Uterus (tissue), 3 donors: ENCODE measurements at regions not wholly inside any gene's neighbourhood (a gene's known extent, or its start where the extent isn't known, plus 50 kb on each side); places are given as distances from the start of the nearest gene placed in this dataset.
"Not testable (repeated sequence)": the region's sequence is repeated elsewhere in the genome, so short reads cannot be mapped to it uniquely, and the experiment has no call there.

Experiments used
- DNase-seq, 2 donors: peaks; one replicate each; pipeline ENCODE4 v3.0.0-alpha.2; 2019 to 2020
- H3K27ac ChIP-seq, 2 donors: fragments of 200-600 bp; sonication (generic); 1 replicate in 1 of 2; 2 replicates in 1 of 2; pipeline ENCODE4 v1.5.1; 2016 to 2018
- H3K27me3 ChIP-seq, 2 donors: fragments of 200-600 bp; sonication (generic); one replicate each; pipeline ENCODE4 v1.5.1; 2018 to 2019; ENCODE audit warnings: control low read depth in 1 of 2
- H3K36me3 ChIP-seq, 2 donors: fragments of 200-600 bp; sonication (generic); one replicate each; pipeline ENCODE4 v1.5.1; 2019; ENCODE audit warnings: control low read depth in 1 of 2
- H3K4me1 ChIP-seq, 2 donors: fragments of 200-600 bp; sonication (generic); one replicate each; pipeline ENCODE4 v1.5.1; 2018 to 2019; ENCODE audit warnings: control low read depth in 1 of 2
- H3K4me3 ChIP-seq, 2 donors: fragments of 200-600 bp; sonication (generic); 1 replicate in 1 of 2; 2 replicates in 1 of 2; pipeline ENCODE4 v1.5.1; 2018 to 2019; ENCODE audit warnings: mild to moderate bottlenecking in 1 of 2
- H3K9me3 ChIP-seq, 2 donors: fragments of 200-600 bp; sonication (generic); one replicate each; pipeline ENCODE4 v1.5.1; 2019; ENCODE audit warnings: control low read depth in 1 of 2
- CTCF ChIP-seq, 4 experiments: fragments of 200-600 bp in 2 of 4; fragments of 450-650 bp in 2 of 4; sonication (generic) in 2 of 4; IDR thresholded peaks; one replicate each; pipeline ENCODE4 v1.5.1; 2016 to 2019; ENCODE audit warnings: antibody characterized with exemption in 4 of 4, mild to moderate bottlenecking in 2 of 4, moderate library complexity in 1 of 4
- POLR2A ChIP-seq, 2 donors: fragments of 450-650 bp; IDR thresholded peaks; one replicate each; pipeline ENCODE4 v1.6.1; 2016; ENCODE audit warnings: antibody characterized with exemption in 2 of 2, mild to moderate bottlenecking in 1 of 2, moderate library complexity in 1 of 2
- intact Hi-C: fragments of 100-400 bp; cut with DNase I; formaldehyde crosslinking; loops from one replicate; pipeline ENCODE4 v1.15.1; 2023; ENCODE audit warnings: low total_unique reads
- donor health status: DM: yes; HTN: yes; CAD: no.

- Histone ChIP-seq H3K9me3 (no peaks in the 10 kb centered on the region), H3K4me1 (no peaks in the 10 kb centered on the region), H3K4me3 (no peak overlapping the region), H3K36me3 (no peaks in the 10 kb centered on the region), H3K27ac (no peak overlapping the region), H3K27me3 (no peaks in the 10 kb centered on the region)
- intact Hi-C loops, result no loop called here
- DNase-seq, result no peak
- no peak for TF ChIP-seq POLR2A (IDR thresholded peaks at IDR 0.05)
- no peak for TF ChIP-seq CTCF (IDR thresholded peaks at IDR 0.05)
These were observed 240.5 kb upstream of the KRR1 start for GRCh38 chr12:75751769-75752471.

GRCh38 chr12:75750716-75751306, 239.4 kb upstream of the KRR1 start:
- DNase-seq, result no peak
- no peaks in the 10 kb centered on the region for H3K36me3 ChIP-seq
- no peaks in the 10 kb centered on the region for H3K9me3 ChIP-seq
- no peak overlapping the region for H3K4me3 ChIP-seq
- intact Hi-C loops, result no loop called here
- no peak overlapping the region for H3K27ac ChIP-seq
- H3K4me1 ChIP-seq, result no peaks in the 10 kb centered on the region
- TF ChIP-seq CTCF (IDR thresholded peaks at IDR 0.05) (no peak), POLR2A (IDR thresholded peaks at IDR 0.05) (no peak)
- H3K27me3 ChIP-seq, result no peaks in the 10 kb centered on the region

GRCh38 chr12:75748990-75749389, 237.6 kb upstream of the KRR1 start:
- H3K9me3 ChIP-seq, H3K27me3 ChIP-seq, DNase-seq, H3K36me3 ChIP-seq, H3K4me1 ChIP-seq, H3K4me3 ChIP-seq, intact Hi-C loops, H3K27ac ChIP-seq: not testable (repeated sequence)

GRCh38 chr12:75748136-75748535, 236.7 kb upstream of the KRR1 start:
- DNase-seq, result no peak
- no peaks in the 10 kb centered on the region for H3K36me3 ChIP-seq
- H3K4me1 ChIP-seq, result no peaks in the 10 kb centered on the region
- intact Hi-C loops, result no loop called here
- H3K27me3 ChIP-seq, result no peaks in the 10 kb centered on the region
- H3K9me3 ChIP-seq, result no peaks in the 10 kb centered on the region
- H3K27ac ChIP-seq, result no peak overlapping the region
- TF ChIP-seq CTCF (IDR thresholded peaks at IDR 0.05), result no peak
- no peak for TF ChIP-seq POLR2A (IDR thresholded peaks at IDR 0.05)
- H3K4me3 ChIP-seq, result no peak overlapping the region

GRCh38 chr12:75747572-75748021, 236.2 kb upstream of the KRR1 start:
- H3K4me1 ChIP-seq, result no peaks in the 10 kb centered on the region
- no peaks in the 10 kb centered on the region for H3K27me3 ChIP-seq
- no peak overlapping the region for H3K27ac ChIP-seq
- no peaks in the 10 kb centered on the region for H3K9me3 ChIP-seq
- intact Hi-C loops, result no loop called here
- DNase-seq, result no peak
- no peaks in the 10 kb centered on the region for H3K36me3 ChIP-seq
- no peak overlapping the region for H3K4me3 ChIP-seq
- TF ChIP-seq POLR2A (IDR thresholded peaks at IDR 0.05) (no peak), CTCF (IDR thresholded peaks at IDR 0.05) (no peak)
